ENCODE measurements at regions not wholly inside any gene's neighbourhood (a gene's known extent, or its start where the extent isn't known, plus 50 kb on each side); places are given as distances from the start of the nearest gene placed in this dataset.

GRCh38 chr4:3667258-3667657 lies 98.9 kb upstream of the ADRA2C start:
- no peak for DNase-seq

GRCh38 chr4:3666263-3666662 lies 99.9 kb upstream of the ADRA2C start:
- no peak for DNase-seq

GRCh38 chr4:3665360-3665891 lies 100.8 kb upstream of the ADRA2C start:
- no peak for DNase-seq

GRCh38 chr4:3663791-3664190 lies 102.4 kb upstream of the ADRA2C start:
- DNase-seq = no peak

- no peak for DNase-seq
These were observed 103.7 kb upstream of the ADRA2C start for GRCh38 chr4:3662516-3662915.

- DNase-seq = no peak
These were observed 104.2 kb upstream of the ADRA2C start for GRCh38 chr4:3661989-3662388.

- DNase-seq = no peak
These were observed 105.2 kb upstream of the ADRA2C start for GRCh38 chr4:3660928-3661515.

GRCh38 chr4:3660086-3660927 lies 105.9 kb upstream of the ADRA2C start:
- DNase-seq = peak; percentile 43

- no peak for DNase-seq
These were observed 107.1 kb upstream of the ADRA2C start for GRCh38 chr4:3659131-3659530.

- peak; percentile 17 for DNase-seq
These were observed 107.7 kb upstream of the ADRA2C start for GRCh38 chr4:3658530-3658913.

GRCh38 chr4:3657902-3658529 lies 108.2 kb upstream of the ADRA2C start:
- DNase-seq = no peak

GRCh38 chr4:3656416-3657356 lies 109.5 kb upstream of the ADRA2C start:
- DNase-seq = no peak

GRCh38 chr4:3655963-3656362 lies 110.2 kb upstream of the ADRA2C start:
- no peak for DNase-seq

GRCh38 chr4:3655485-3655884 lies 110.7 kb upstream of the ADRA2C start:
- no peak for DNase-seq

GRCh38 chr4:3654036-3654807 lies 112.0 kb upstream of the ADRA2C start:
- no peak for DNase-seq

- no peak for DNase-seq
These were observed 113.6 kb upstream of the ADRA2C start for GRCh38 chr4:3652586-3652985.

GRCh38 chr4:3651267-3651845 lies 114.8 kb upstream of the ADRA2C start:
- DNase-seq = no peak

GRCh38 chr4:3649491-3649890 lies 116.7 kb upstream of the ADRA2C start:
- DNase-seq = no peak

GRCh38 chr4:3648731-3649130 lies 116.5 kb upstream of the LRPAP1 start:
- DNase-seq = no peak

- DNase-seq = no peak
These were observed 116.0 kb upstream of the LRPAP1 start for GRCh38 chr4:3648195-3648594.

GRCh38 chr4:3647421-3647820 lies 115.2 kb upstream of the LRPAP1 start:
- DNase-seq = peak; percentile 39
